PC-3 (cell line): ENCODE measurements at regions not wholly inside any gene's neighbourhood (a gene's known extent, or its start where the extent isn't known, plus 50 kb on each side); places are given as distances from the start of the nearest gene placed in this dataset.

Experiments used
- ATAC-seq: fragments of 200-7000 bp; cut with Tn5 transposase; 2 replicates; pipeline ENCODE4 v1.9.1; 2020; ENCODE audit warnings: mild to moderate bottlenecking, moderate library complexity
- BruUV-seq: library from RNA; stranded (reverse); fragments of 400-500 nt; replicated peaks from 2 replicates; lab custom pipeline; 2021; lab: Mats Ljungman, UMichigan
- CTCF ChIA-PET: fragments of 300-600 bp; sonication (Branson Sonifier 250); formaldehyde crosslinking; loops from one replicate; lab custom pipeline; 2022; ENCODE audit warnings: antibody characterized with exemption; lab: Charles Lee
- POLR2A ChIA-PET: fragments of 300-600 bp; sonication (Branson Sonifier 250); formaldehyde crosslinking; loops from one replicate; lab custom pipeline; 2022; ENCODE audit warnings: antibody characterized with exemption; ENCODE audit not compliant: unreplicated experiment; lab: Charles Lee
- DNase-seq: peaks from one replicate; pipeline ENCODE4 v3.0.0-alpha.2; 2015
- H2AFZ ChIP-seq: fragments of 300-600 bp; sonication (generic); 2 replicates; pipeline ENCODE4 v1.6.0; 2016; ENCODE audit warnings: antibody characterized with exemption, low read length
- H3F3A ChIP-seq: fragments of 300-600 bp; sonication (generic); one replicate; pipeline ENCODE4 v1.6.0; 2017; ENCODE audit warnings: antibody characterized with exemption, low read length, control low read depth, mild to moderate bottlenecking; ENCODE audit not compliant: unreplicated experiment
- H3K27ac ChIP-seq: fragments of 300-600 bp; sonication (generic); 2 replicates; pipeline ENCODE4 v1.5.1; 2016; ENCODE audit warnings: mild to moderate bottlenecking, low read length
- H3K27me3 ChIP-seq: fragments of 300-600 bp; sonication (generic); 2 replicates; pipeline ENCODE4 v1.6.1; 2016; ENCODE audit warnings: low read length, mixed read lengths
- H3K36me3 ChIP-seq: fragments of 300-600 bp; sonication (generic); 2 replicates; pipeline ENCODE4 v1.6.1; 2016; ENCODE audit warnings: low read depth, mixed run types, low read length, mixed read lengths
- H3K4me1 ChIP-seq: fragments of 300-600 bp; sonication (generic); 2 replicates; pipeline ENCODE4 v1.5.1; 2016; ENCODE audit warnings: low read length; ENCODE audit not compliant: insufficient read depth
- H3K4me2 ChIP-seq: fragments of 300-600 bp; sonication (generic); 2 replicates; pipeline ENCODE4 v1.6.0; 2016; ENCODE audit warnings: low read length
- H3K4me3 ChIP-seq: fragments of 300-600 bp; sonication (generic); 2 replicates; pipeline ENCODE4 v1.5.1; 2016; ENCODE audit warnings: mild to moderate bottlenecking, low read length, mixed read lengths
- H3K79me2 ChIP-seq: fragments of 300-600 bp; sonication (generic); 2 replicates; pipeline ENCODE4 v1.6.1; 2017; ENCODE audit warnings: low read length, mixed read lengths
- H3K9ac ChIP-seq: fragments of 300-600 bp; sonication (generic); 2 replicates; pipeline ENCODE4 v1.6.0; 2016; ENCODE audit warnings: mild to moderate bottlenecking, low read length
- H3K9me2 ChIP-seq: fragments of 300-600 bp; sonication (generic); replicated peaks from 2 replicates; pipeline ENCODE4 v1.6.1; 2016; ENCODE audit warnings: mixed run types, low read length, mixed read lengths
- H3K9me3 ChIP-seq: fragments of 300-600 bp; sonication (generic); 2 replicates; pipeline ENCODE4 v1.6.1; 2016; ENCODE audit warnings: low read length, mixed read lengths
- H4K20me1 ChIP-seq: fragments of 300-600 bp; sonication (generic); 2 replicates; pipeline ENCODE4 v1.6.1; 2016; ENCODE audit warnings: low read length, mixed read lengths
- EZH2 ChIP-seq: fragments of 300-600 bp; sonication (generic); IDR thresholded peaks from one replicate; pipeline ENCODE4 v1.6.1; 2017; ENCODE audit warnings: antibody characterized with exemption, mild to moderate bottlenecking, low read length; ENCODE audit not compliant: unreplicated experiment
- EZH2phosphoT487 ChIP-seq: fragments of 300-600 bp; sonication (generic); IDR thresholded peaks from 2 replicates; pipeline ENCODE4 v1.6.1; 2018; ENCODE audit warnings: mild to moderate bottlenecking, antibody characterized with exemption, low read length, borderline replicate concordance
- intact Hi-C: fragments of 100-400 bp; cut with micrococcal nuclease; formaldehyde crosslinking; loops from 2 replicates; pipeline ENCODE4 v1.9.0; 2023
- TF ChIP-seq, protein P1 (sequence below): fragments of 300-600 bp; sonication (generic); conservative IDR thresholded peaks from 2 replicates; pipeline ENCODE4 v1.5.1; 2017; ENCODE audit warnings: antibody characterized with exemption, low read depth, mild to moderate bottlenecking, low read length

- Histone ChIP-seq H3F3A (no peaks in the 10 kb centered on the region), H3K9me2 (no peaks in the 10 kb centered on the region), H3K9ac (no peak overlapping the region), H3K4me3 (no peak overlapping the region), H3K79me2 (no peaks in the 10 kb centered on the region), H4K20me1 (no peaks in the 10 kb centered on the region), H3K9me3 (no peaks in the 10 kb centered on the region), H3K27ac (no peak overlapping the region), H3K4me2 (no peak overlapping the region), H3K27me3 (peaks cover 47% of the 10 kb centered on the region), H2AFZ (no peak overlapping the region), H3K36me3 (no peaks in the 10 kb centered on the region), H3K4me1 (no peaks in the 10 kb centered on the region)
- ChIA-PET POLR2A (no interaction called here), CTCF (no interaction called here)
- no peak for ATAC-seq
- no TSS peak for BruUV-seq
- no peak for DNase-seq
- no peak for TF ChIP-seq EZH2
- TF ChIP-seq, protein P1, sequence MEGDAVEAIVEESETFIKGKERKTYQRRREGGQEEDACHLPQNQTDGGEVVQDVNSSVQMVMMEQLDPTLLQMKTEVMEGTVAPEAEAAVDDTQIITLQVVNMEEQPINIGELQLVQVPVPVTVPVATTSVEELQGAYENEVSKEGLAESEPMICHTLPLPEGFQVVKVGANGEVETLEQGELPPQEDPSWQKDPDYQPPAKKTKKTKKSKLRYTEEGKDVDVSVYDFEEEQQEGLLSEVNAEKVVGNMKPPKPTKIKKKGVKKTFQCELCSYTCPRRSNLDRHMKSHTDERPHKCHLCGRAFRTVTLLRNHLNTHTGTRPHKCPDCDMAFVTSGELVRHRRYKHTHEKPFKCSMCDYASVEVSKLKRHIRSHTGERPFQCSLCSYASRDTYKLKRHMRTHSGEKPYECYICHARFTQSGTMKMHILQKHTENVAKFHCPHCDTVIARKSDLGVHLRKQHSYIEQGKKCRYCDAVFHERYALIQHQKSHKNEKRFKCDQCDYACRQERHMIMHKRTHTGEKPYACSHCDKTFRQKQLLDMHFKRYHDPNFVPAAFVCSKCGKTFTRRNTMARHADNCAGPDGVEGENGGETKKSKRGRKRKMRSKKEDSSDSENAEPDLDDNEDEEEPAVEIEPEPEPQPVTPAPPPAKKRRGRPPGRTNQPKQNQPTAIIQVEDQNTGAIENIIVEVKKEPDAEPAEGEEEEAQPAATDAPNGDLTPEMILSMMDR, result no peak
- TF ChIP-seq EZH2phosphoT487, result no peak
- intact Hi-C loops, result no loop called here
These were observed 53.8 kb upstream of the DCP1A start for GRCh38 chr3:53401154-53401553.

DNA sequence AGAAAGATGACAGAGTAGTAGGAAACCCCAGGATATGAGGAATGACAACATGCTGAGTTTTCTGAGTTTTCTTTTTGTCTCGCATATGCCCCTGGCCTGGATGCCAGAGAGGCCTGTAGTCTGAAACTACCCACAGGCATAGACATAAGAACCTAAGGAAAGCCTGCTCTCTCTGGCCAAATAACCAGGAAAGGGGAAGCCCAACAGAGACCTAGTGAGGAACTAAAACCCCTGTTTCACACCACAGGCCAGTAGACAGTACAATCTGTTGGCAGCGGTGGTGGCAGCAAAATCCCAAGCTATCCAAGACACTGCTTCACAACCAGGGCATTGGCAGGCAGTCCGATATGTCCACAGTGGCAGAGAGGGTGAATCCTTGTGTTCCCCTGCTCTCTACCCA is 55.0 kb upstream of the DCP1A start:
- TF ChIP-seq EZH2 (no peak), EZH2phosphoT487 (no peak)
- BruUV-seq, result no TSS peak

DNA sequence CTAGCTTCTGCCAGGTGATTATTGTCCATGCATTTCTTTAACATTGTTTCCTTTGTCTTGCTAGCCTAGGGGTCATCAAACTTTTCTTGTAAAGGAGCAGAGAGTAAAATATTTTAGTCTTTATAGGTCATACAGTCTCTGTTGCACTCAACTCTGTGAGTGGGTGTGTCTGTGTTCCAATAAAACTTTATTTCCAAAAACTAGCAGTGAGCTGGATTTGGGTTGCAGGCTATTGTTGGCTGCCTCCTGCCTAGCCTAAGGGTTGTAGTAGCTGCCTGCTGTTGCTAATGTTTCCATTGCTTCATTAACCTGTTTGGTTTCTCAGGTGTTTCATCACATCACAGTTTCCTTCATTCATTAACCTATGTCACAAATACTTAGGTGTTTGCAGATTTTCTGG is 64.0 kb upstream of the DCP1A start:
- no peak overlapping the region for H2AFZ ChIP-seq
- H3K27me3 ChIP-seq, result peaks cover 46% of the 10 kb centered on the region
- H3K9me3 ChIP-seq, result peaks cover 10% of the 10 kb centered on the region
- H3K4me1 ChIP-seq, result no peaks in the 10 kb centered on the region
- no peaks in the 10 kb centered on the region for H3F3A ChIP-seq
- H4K20me1 ChIP-seq, result no peaks in the 10 kb centered on the region
- ChIA-PET CTCF (no interaction called here), POLR2A (interaction anchor here (0.6 kb wide), 1 partner anchor 34 kb away, joined by 3 read pairs; no protein-coding TSS in a partner anchor)
- no peak overlapping the region for H3K9ac ChIP-seq
- DNase-seq (no peak), ATAC-seq (no peak)
- no peak overlapping the region for H3K27ac ChIP-seq
- H3K79me2 ChIP-seq, result no peaks in the 10 kb centered on the region
- H3K4me2 ChIP-seq, result no peak overlapping the region
- no TSS peak for BruUV-seq
- TF ChIP-seq EZH2phosphoT487, result no peak
- TF ChIP-seq, protein P1, result no peak
- TF ChIP-seq EZH2, result no peak
- intact Hi-C loops, result no loop called here
- H3K36me3 ChIP-seq, result no peaks in the 10 kb centered on the region
- no peak overlapping the region for H3K4me3 ChIP-seq
- H3K9me2 ChIP-seq, result no peaks in the 10 kb centered on the region

More for the DNA sequence above, 55.0 kb upstream of the DCP1A start:
- Histone ChIP-seq H3K9me2 (no peaks in the 10 kb centered on the region), H3K27ac (no peak overlapping the region), H3K9me3 (no peaks in the 10 kb centered on the region), H3K79me2 (no peaks in the 10 kb centered on the region), H4K20me1 (no peaks in the 10 kb centered on the region), H3K4me3 (no peak overlapping the region), H3F3A (no peaks in the 10 kb centered on the region), H3K36me3 (no peaks in the 10 kb centered on the region), H2AFZ (no peak overlapping the region), H3K4me1 (no peaks in the 10 kb centered on the region), H3K9ac (no peak overlapping the region), H3K4me2 (no peak overlapping the region), H3K27me3 (peaks cover 50% of the 10 kb centered on the region)
- DNase-seq (no peak), ATAC-seq (no peak)
- ChIA-PET CTCF (no interaction called here), POLR2A (no interaction called here)
- intact Hi-C loops, result no loop called here
